ENCODE measurements at regions not wholly inside any gene's neighbourhood (a gene's known extent, or its start where the extent isn't known, plus 50 kb on each side); places are given as distances from the start of the nearest gene placed in this dataset.
"Not testable (repeated sequence)": the region's sequence is repeated elsewhere in the genome, so short reads cannot be mapped to it uniquely, and the experiment has no call there.

DNA sequence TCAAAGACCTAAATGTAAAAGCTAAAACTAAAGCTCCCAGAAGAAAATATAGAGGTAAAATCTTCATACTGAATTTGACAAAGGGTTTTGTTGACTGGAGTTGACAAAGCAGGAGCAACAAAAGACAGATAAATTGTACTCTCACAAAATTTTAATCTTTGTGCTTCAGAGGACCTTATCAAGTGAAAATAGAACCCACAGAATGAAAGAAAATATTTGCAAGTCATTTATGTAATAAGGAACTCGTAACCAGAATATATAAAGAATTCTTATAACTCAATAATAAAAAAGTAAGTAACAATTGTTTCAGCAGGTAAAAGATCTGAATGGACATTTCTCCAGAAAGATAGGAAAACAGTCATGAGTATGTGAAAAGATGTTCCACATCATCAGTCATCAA lies 62.0 kb upstream of the SRRM3 start:
- Mint-ChIP-seq H3K27ac (ENCODE audit: unreplicated experiment) (no peak overlapping the region), H3K27me3 (ENCODE audit: unreplicated experiment) (peaks cover 56% of the 10 kb centered on the region), H3K36me3 (ENCODE audit: insufficient read depth, unreplicated experiment) (no peaks in the 10 kb centered on the region), H3K4me1 (ENCODE audit: low read depth, unreplicated experiment) (no peaks in the 10 kb centered on the region), H3K4me3 (ENCODE audit: low read depth, unreplicated experiment) (no peak overlapping the region), H3K9me3 (ENCODE audit: low read depth, unreplicated experiment) (no peaks in the 10 kb centered on the region)
- TF ChIP-seq CTCF (IDR thresholded peaks at IDR 0.05; ENCODE audit: unreplicated experiment) = no peak
- CTCF ChIA-PET = no interaction called here
- intact Hi-C loops (cut with micrococcal nuclease; ENCODE audit: unreplicated experiment) = no loop called here
- no TSS peak for BruUV-seq (replicated peaks)
- DNase-seq = no peak

- CTCF ChIA-PET; intact Hi-C loops (cut with micrococcal nuclease; ENCODE audit: unreplicated experiment); BruUV-seq (replicated peaks): not testable (repeated sequence)
These were observed 61.4 kb upstream of the SRRM3 start for GRCh38 chr7:76140259-76140658.

DNA sequence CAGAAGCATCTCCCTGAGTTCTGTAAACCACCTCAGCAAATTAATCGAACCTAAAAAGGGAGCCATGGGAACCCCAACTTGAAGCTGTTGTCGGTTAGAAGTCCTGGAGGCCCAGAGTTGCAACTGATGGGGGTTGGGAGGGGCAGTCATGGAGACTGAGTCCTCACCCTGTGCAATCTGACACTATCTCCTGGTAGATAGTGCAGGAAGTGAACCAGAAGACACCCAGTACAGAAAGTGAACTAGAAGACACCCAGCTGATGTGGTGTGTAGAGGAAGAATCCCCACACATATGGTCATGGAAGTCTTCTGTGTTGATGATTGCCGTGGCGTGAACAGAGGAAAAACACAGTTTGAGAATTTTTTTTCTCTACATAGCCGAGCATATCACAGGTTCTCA lies 58.8 kb upstream of the SRRM3 start:
- CTCF ChIA-PET = no interaction called here
- H3K27ac Mint-ChIP-seq (ENCODE audit: unreplicated experiment) = no peak overlapping the region
- TF ChIP-seq CTCF (IDR thresholded peaks at IDR 0.05; ENCODE audit: unreplicated experiment) = no peak

More at GRCh38 chr7:76140259-76140658, 61.4 kb upstream of the SRRM3 start:
- not testable (repeated sequence) for H3K36me3 Mint-ChIP-seq (ENCODE audit: insufficient read depth, unreplicated experiment); H3K4me1 Mint-ChIP-seq (ENCODE audit: low read depth, unreplicated experiment); H3K27ac Mint-ChIP-seq (ENCODE audit: unreplicated experiment); H3K9me3 Mint-ChIP-seq (ENCODE audit: low read depth, unreplicated experiment); DNase-seq; H3K4me3 Mint-ChIP-seq (ENCODE audit: low read depth, unreplicated experiment)
- peaks cover 51% of the 10 kb centered on the region for H3K27me3 Mint-ChIP-seq (ENCODE audit: unreplicated experiment)

GRCh38 chr7:76144664-76145270 lies 56.9 kb upstream of the SRRM3 start:
- H3K27ac Mint-ChIP-seq (ENCODE audit: unreplicated experiment); H3K4me1 Mint-ChIP-seq (ENCODE audit: low read depth, unreplicated experiment); BruUV-seq (replicated peaks); intact Hi-C loops (cut with micrococcal nuclease; ENCODE audit: unreplicated experiment); CTCF ChIA-PET; H3K4me3 Mint-ChIP-seq (ENCODE audit: low read depth, unreplicated experiment); DNase-seq; H3K9me3 Mint-ChIP-seq (ENCODE audit: low read depth, unreplicated experiment); H3K36me3 Mint-ChIP-seq (ENCODE audit: insufficient read depth, unreplicated experiment): not testable (repeated sequence)
- peaks cover 14% of the 10 kb centered on the region for H3K27me3 Mint-ChIP-seq (ENCODE audit: unreplicated experiment)

More for the DNA sequence above, 58.8 kb upstream of the SRRM3 start:
- no peak for DNase-seq
- peaks cover 32% of the 10 kb centered on the region for H3K27me3 Mint-ChIP-seq (ENCODE audit: unreplicated experiment)
- H3K4me1 Mint-ChIP-seq (ENCODE audit: low read depth, unreplicated experiment) = no peaks in the 10 kb centered on the region
- H3K9me3 Mint-ChIP-seq (ENCODE audit: low read depth, unreplicated experiment) = no peaks in the 10 kb centered on the region
- BruUV-seq (replicated peaks) = no TSS peak
- no peak overlapping the region for H3K4me3 Mint-ChIP-seq (ENCODE audit: low read depth, unreplicated experiment)
- H3K36me3 Mint-ChIP-seq (ENCODE audit: insufficient read depth, unreplicated experiment) = no peaks in the 10 kb centered on the region
- intact Hi-C loops (cut with micrococcal nuclease; ENCODE audit: unreplicated experiment) = no loop called here

- no peak for TF ChIP-seq CTCF (IDR thresholded peaks at IDR 0.05; ENCODE audit: unreplicated experiment)
- no TSS peak for BruUV-seq (replicated peaks)
- no peak for DNase-seq
- no peaks in the 10 kb centered on the region for H3K36me3 Mint-ChIP-seq (ENCODE audit: insufficient read depth, unreplicated experiment)
- no peak overlapping the region for H3K4me3 Mint-ChIP-seq (ENCODE audit: low read depth, unreplicated experiment)
- CTCF ChIA-PET = interaction anchor here (0.6 kb wide), 1 partner anchor 9 kb away, joined by 4 read pairs; no protein-coding TSS in a partner anchor
- intact Hi-C loops (cut with micrococcal nuclease; ENCODE audit: unreplicated experiment) = no loop called here
- no peak overlapping the region for H3K27ac Mint-ChIP-seq (ENCODE audit: unreplicated experiment)
- no peaks in the 10 kb centered on the region for H3K9me3 Mint-ChIP-seq (ENCODE audit: low read depth, unreplicated experiment)
- H3K27me3 Mint-ChIP-seq (ENCODE audit: unreplicated experiment) = no peaks in the 10 kb centered on the region
- no peaks in the 10 kb centered on the region for H3K4me1 Mint-ChIP-seq (ENCODE audit: low read depth, unreplicated experiment)
These were observed 55.3 kb upstream of the SRRM3 start for GRCh38 chr7:76146374-76146773.

DNA sequence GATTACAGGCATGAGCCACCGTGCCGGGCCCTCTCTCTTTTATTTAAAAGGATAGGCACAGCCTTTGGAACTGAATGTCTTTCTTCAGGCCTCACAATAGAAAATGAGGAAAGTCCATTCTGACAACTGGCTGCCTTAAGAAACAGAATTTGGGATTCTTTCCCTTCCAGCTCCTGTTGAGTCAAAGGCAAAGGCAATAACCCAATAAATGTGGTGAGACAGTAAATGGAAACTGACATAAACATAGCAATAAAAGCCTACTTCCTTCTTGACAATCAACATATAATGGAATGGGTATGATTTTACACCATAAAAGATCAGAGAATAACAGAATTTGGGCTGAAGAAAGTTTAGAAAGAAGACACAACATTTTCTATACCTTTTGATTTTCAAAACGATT lies 52.7 kb upstream of the SRRM3 start:
- H3K27me3 Mint-ChIP-seq (ENCODE audit: unreplicated experiment); H3K9me3 Mint-ChIP-seq (ENCODE audit: low read depth, unreplicated experiment); H3K4me1 Mint-ChIP-seq (ENCODE audit: low read depth, unreplicated experiment); H3K27ac Mint-ChIP-seq (ENCODE audit: unreplicated experiment); DNase-seq; H3K4me3 Mint-ChIP-seq (ENCODE audit: low read depth, unreplicated experiment); H3K36me3 Mint-ChIP-seq (ENCODE audit: insufficient read depth, unreplicated experiment); BruUV-seq (replicated peaks); intact Hi-C loops (cut with micrococcal nuclease; ENCODE audit: unreplicated experiment); CTCF ChIA-PET: not testable (repeated sequence)

Measured in Calu3 (cell line).